ELF-1 (cell line): ENCODE measurements at regions not wholly inside any gene's neighbourhood (a gene's known extent, or its start where the extent isn't known, plus 50 kb on each side); places are given as distances from the start of the nearest gene placed in this dataset.

Experiments used
- DNase-seq: peaks from one replicate; pipeline ENCODE4 v3.0.0-alpha.2; 2016; ENCODE audit warnings: low read depth, low spot score

DNA sequence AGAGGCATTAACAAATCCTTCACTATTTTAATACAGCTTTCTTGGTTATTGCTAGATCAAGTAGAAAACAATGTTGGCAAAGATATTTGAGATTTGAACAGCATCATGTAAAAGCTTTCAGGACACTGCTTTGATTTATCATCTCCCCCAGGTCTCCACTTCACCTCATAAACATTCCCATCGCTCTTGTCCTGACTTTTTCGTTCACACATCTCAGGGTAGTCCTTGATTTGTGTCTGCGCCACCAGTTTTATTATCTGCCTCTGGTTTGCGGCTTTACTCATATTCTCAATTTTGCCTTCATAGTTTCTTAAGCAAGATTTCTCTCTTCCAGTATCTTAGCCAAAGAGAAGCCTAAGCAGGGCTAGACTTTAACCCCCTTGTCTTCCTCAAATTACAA lies 63.5 kb upstream of the ROR1 start:
- no peak for DNase-seq

DNA sequence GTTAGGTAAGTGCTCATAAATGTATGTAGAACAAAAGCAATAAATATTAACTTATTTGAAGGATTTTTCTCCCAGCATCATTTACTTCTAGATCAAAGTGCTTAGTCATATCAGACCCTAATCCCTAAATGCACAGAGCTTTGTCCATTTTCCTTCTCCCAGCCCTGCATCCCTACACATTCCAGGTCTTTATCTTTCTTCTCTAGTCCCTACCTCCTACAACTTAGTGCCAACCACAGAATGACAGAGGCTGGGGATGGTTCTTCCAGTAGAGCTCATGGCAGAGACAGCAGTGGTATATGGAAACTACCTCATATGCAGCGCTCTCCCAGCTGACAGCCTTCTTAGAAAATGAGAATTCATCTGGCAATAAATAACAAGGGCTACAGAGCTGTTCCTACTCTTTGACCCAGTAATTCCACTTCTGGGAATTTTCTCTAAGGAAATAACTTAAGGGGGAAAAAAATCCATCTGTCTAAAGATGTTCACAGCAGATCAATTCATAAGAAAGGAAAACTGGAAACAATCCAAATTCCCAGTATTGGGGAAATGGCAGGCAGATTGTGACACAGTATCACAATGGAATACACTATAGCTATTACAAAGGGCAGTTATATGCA lies 62.9 kb upstream of the ROR1 start:
- no peak for DNase-seq

DNA sequence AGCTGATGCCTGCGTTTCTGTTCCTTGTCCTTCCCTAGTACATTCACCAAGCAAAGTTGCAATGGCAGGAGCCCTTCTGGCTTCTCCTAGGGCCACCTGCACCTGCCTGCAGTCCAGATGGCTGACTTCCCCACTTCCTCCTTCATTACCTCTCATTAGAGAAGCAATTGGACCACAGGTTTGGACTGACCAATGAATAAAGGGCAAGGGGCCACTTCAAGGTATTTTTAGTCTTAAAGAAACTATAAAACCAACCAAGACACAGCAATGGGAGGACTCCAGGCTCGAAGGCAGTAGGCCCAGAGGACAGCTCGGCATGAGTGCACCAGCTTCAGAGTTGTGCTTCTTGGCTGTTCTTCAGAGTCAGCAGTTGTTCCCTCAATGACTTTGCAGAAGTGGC lies 60.8 kb upstream of the ROR1 start:
- no peak for DNase-seq

DNA sequence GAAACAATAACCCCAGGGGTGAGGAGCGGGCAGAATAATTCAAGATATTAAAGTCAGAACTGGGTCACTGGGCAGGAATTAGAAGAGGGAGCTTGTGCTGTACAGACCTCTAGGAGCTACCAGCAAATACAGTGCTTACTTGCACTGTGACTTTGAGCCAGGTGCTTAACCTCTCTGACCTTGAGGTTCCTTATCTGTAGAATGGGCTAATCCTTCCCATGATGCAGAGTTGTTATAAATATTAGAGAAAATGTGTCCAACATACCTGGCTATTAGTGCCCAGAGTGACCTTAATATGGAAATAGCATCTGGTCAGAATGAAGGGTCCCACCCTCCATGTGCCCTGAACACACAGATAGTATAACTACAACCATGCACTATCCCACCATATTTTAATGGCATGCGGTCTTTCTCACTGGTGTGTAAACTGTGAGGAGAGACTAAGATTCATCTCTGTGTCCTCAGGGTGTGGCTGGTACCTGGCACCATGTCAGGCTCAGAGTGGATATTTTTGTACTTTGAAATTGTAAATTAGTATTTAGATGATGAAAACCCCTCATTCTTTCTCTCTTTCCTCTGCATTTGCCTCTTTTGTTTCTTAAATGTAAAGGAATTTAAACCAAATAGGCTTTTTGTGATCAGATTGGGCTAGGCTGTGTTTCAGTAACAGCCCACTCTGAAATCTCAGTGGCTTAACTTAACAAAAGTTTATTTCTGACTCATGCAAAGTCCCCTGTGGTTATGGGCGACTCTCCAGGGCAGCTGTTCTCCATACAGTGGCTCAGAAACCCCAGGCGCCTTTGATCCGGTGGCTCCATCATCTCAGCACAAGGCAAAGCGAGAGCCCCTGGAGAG lies 60.0 kb upstream of the ROR1 start:
- peak; percentile 58 for DNase-seq

DNA sequence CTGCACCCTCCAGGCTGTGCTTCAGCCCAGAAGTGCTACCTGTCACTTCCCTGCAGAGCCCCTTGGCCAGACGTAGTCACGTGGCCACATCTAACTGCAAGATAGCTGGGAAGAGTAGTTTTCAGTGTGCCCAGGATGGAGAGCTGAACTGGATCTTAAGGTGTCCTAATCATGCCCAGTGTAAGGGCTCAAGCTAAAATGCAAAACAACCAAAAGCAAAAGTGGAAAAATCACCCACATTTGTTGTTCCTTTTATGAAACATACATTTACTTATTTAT lies 59.4 kb upstream of the ROR1 start:
- no peak for DNase-seq

DNA sequence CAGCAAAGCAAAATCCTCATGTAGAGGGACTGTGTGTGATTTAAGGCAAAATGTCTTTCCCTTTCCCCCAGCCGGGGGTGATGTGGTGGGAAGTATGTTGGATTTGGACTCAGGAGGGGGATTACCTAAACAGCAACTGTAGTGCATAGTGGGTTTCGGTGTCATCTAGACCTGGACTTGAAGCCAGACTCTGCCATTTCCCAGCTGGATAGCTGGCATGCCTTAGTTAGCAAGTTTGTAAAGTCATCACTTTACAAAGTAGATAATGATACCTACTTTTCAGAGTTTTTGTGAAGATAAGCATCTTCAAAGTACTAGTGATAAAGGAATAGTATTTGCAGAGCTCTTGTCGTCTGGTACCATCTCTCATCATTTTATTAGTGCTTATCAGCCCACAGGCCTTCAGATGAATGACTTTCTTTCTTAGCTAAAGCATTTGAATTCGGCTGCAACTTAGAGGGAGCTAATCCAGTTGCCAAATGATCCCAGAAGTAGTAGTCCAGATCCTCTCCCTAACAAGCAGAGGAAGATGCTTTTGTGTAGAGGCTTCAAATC lies 56.2 kb upstream of the ROR1 start:
- DNase-seq, result no peak

DNA sequence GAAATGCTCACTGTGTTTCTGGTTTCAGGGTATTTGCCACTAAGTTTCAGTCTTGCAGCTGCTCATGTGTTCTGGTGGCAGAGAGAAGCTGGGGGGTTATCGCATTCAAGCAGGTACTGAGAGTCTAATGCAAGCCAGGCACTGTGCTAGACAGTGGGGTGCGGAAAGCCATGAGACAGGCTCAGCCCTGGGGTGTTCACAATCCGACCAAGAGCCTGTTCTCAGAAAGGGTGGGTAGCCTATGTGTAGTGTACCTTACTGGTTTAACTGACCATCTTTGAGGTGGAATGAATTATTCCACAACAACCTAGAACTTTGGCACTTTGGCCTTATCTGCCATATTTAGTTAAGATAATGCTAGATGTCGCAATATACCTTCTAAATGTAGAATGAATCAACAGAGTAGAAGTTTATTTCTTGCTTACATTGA lies 55.3 kb upstream of the ROR1 start:
- DNase-seq, result no peak

DNA sequence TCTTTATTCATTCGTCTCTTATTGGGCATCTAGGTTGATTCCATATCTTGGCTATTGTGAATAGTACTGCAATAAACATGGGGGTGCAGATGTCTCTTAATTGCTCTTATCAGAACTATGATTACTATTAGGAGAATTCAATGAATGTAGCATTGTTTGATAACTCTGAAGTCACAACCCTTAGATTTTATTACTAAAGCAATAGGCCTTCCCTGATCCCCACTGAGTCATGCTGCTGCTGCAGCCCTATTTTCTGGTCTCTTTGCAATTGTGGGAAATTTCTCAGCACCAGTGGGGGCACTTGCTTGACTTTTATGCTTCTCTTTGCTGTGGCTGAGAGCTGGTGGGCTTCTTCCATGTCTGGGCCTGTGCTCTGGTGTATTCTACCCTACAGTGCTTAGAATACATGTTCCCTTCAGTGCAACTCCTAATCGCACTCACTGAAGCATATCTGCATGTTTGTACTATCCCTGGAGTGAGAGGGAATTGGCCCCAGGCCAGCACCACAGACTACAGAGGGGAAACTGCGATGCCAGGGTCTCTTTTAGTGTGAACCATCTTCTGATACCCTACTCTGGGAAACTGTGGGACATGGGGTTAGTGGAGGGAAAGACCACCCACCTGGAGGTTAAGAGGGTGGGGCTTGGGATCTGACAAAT lies 52.2 kb upstream of the ROR1 start:
- no peak for DNase-seq

DNA sequence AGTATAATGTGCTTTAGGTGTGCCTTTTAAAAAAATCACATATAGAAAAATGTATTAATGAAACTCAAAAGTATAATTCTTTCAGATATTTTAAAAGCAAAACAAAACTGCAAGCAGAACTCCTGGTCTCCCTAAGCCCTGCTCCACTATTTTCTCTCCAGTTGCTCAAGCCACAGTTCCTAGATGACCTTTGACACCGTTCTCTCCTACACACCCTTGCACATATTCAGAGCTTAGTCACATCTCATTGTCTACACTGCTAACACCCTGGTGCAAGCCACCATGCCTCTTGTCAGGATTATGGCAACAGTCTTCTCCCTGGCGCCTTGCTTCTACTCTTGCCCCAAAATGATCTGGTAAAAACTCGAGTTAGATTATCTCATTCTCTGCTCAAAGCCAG lies 50.2 kb upstream of the ROR1 start:
- no peak for DNase-seq
